HG03280 (cell line): ENCODE measurements at regions not wholly inside any gene's neighbourhood (a gene's known extent, or its start where the extent isn't known, plus 50 kb on each side); places are given as distances from the start of the nearest gene placed in this dataset.
"Not testable (repeated sequence)": the region's sequence is repeated elsewhere in the genome, so short reads cannot be mapped to it uniquely, and the experiment has no call there.

Experiments
- ATAC-seq: cut with Tn5 transposase; IDR thresholded peaks from one replicate; pipeline ENCODE4 v1.9.1; 2021; ENCODE audit warnings: mild to moderate bottlenecking, moderate library complexity; ENCODE audit not compliant: unreplicated experiment

DNA sequence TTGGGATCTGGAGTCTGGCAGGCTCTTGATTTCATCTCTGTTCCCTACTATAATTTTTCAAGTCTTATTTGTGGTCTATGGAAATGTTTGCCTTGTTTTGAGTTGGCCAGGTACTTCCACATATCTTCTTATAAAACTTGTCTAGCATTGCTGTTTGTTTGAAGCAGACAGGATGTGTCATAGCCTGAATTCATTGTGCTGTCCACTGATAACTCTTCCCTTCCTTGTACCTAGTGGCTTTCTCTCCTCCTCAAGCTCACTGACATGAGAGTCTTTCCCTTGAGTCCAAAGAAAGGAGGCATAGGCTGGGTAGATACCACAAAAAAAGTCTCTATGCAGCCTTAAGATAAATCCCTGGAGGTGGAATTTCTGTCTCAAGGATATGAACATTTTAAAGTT lies 59.2 kb upstream of the FAM241A start:
- ATAC-seq, result no peak

- ATAC-seq, result not testable (repeated sequence)
Observed at GRCh38 chr4:112086661-112087060, 58.6 kb upstream of the FAM241A start.

GRCh38 chr4:112092330-112092729 lies 52.9 kb upstream of the FAM241A start:
- ATAC-seq, result not testable (repeated sequence)

DNA sequence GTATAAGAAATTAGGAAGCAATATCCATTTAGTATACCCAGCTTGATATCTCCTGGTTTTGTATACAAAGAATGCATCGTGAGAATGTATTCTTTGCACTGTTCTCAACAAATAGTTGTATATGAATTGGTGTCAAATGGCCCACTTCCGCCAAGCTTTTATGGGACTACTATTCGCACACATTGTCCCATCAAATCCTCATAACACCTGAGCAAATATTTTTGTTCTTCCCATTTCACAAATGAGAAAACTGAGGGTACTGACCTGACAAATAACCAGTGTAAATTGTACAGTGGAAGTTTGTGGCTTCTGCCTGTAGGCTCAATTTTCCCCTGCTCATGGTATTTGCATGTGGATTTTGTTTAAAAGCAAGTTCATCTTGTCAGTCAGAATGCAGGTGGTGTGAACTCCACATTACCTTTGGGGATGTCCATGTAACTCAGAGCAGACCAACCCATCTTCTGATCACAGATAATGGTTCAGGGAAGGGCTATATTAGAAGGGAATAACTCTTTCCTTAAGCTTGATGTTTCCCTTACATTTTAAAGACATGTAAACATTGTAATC lies 51.5 kb upstream of the FAM241A start:
- no peak for ATAC-seq

DNA sequence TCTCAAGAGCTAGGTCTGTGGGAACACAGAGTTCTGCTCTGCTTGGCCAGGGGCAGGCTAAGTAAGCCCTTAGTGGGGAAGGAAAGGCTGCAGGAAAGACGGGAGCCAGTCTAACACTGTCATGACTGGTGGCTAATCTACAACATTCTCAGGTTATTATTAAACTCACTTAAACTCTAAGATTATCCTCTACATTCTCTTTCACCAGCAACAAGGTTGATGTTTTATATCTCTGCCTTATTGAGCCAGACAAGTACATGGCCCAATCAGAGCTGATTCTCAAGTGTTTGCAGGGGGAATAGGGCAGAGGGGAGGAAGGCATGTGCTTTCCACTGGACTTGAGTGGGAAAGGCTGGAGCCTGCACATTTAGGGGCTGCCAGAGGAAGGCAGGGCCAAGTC lies 50.9 kb upstream of the FAM241A start:
- no peak for ATAC-seq
